NB4 (cell line): ENCODE measurements at regions not wholly inside any gene's neighbourhood (a gene's known extent, or its start where the extent isn't known, plus 50 kb on each side); places are given as distances from the start of the nearest gene placed in this dataset.

Experiments used
- MYC ChIP-seq: IDR thresholded peaks from 2 replicates; pipeline ENCODE4 v1.6.1; 2011; ENCODE audit warnings: low read depth, low read length
- POLR2A ChIP-seq: IDR thresholded peaks from 2 replicates; pipeline ENCODE4 v1.6.1; 2011; ENCODE audit warnings: mild to moderate bottlenecking; ENCODE audit not compliant: insufficient read length; ENCODE audit errors: extremely low read depth
- TF ChIP-seq, protein P1 (sequence below): IDR thresholded peaks from one replicate; pipeline ENCODE4 v1.5.1; 2012; ENCODE audit warnings: low read depth, low read length
- TF ChIP-seq, protein P2 (sequence below): IDR thresholded peaks from 2 replicates; pipeline ENCODE4 v1.6.1; 2011; ENCODE audit warnings: low read depth, low read length

DNA sequence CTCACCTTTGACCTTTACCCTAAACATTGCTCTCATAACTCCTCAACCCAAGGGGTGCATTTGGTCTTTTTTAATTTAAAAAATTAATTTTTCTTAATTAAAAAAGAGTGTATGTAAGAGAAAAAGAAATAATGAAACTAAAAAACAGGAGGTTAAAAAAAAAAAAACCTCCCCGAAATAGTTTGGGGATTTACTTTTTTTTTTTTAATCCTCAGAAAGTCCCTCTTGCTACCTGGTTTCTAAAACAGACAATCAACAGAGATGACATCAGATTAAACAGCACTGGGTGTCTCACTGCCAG, 301.3 kb downstream of the SOX9 start:
- TF ChIP-seq POLR2A = no peak
- TF ChIP-seq, protein P1, sequence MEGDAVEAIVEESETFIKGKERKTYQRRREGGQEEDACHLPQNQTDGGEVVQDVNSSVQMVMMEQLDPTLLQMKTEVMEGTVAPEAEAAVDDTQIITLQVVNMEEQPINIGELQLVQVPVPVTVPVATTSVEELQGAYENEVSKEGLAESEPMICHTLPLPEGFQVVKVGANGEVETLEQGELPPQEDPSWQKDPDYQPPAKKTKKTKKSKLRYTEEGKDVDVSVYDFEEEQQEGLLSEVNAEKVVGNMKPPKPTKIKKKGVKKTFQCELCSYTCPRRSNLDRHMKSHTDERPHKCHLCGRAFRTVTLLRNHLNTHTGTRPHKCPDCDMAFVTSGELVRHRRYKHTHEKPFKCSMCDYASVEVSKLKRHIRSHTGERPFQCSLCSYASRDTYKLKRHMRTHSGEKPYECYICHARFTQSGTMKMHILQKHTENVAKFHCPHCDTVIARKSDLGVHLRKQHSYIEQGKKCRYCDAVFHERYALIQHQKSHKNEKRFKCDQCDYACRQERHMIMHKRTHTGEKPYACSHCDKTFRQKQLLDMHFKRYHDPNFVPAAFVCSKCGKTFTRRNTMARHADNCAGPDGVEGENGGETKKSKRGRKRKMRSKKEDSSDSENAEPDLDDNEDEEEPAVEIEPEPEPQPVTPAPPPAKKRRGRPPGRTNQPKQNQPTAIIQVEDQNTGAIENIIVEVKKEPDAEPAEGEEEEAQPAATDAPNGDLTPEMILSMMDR = no peak
- TF ChIP-seq, protein P2, sequence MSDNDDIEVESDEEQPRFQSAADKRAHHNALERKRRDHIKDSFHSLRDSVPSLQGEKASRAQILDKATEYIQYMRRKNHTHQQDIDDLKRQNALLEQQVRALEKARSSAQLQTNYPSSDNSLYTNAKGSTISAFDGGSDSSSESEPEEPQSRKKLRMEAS = no peak
- TF ChIP-seq MYC = no peak
